ENCODE measurements at regions not wholly inside any gene's neighbourhood (a gene's known extent, or its start where the extent isn't known, plus 50 kb on each side); places are given as distances from the start of the nearest gene placed in this dataset.

- intact Hi-C loops (cut with DNase I), result no loop called here
- TF ChIP-seq CTCF (IDR thresholded peaks at IDR 0.05), result no peak
- 76 to 79% methylated on average over 3 of the region's 3 CpGs for WGBS, 2 donors
- DNase-seq, result no peak
- no peak overlapping the region for H3K4me3 ChIP-seq
- peaks cover 0 to 12% (median 0%) of the 10 kb centered on the region in 7 donors for H3K27me3 ChIP-seq
- H3K36me3 ChIP-seq, result no peaks in the 10 kb centered on the region
- no peak overlapping the region for H3K27ac ChIP-seq
- H3K9me3 ChIP-seq, result peaks cover 0 to 6% (median 0%) of the 10 kb centered on the region in 11 donors
- H3K4me1 ChIP-seq, result no peaks in the 10 kb centered on the region
- no peak for ATAC-seq
These were observed 67.2 kb upstream of the SATB2 start for GRCh38 chr2:199524689-199525574.

GRCh38 chr2:199509403-199509802, 51.7 kb upstream of the SATB2 start:
- H3K27me3 ChIP-seq, result peaks cover 0 to 25% (median 4%) of the 10 kb centered on the region in 7 donors
- no peaks in the 10 kb centered on the region for H3K4me1 ChIP-seq
- H3K4me3 ChIP-seq, result no peak overlapping the region
- no peak overlapping the region for H3K27ac ChIP-seq
- DNase-seq (no peak), ATAC-seq (no peak)
- 68 to 69% methylated on average over 1 of the region's 1 CpG for whole genome bisulfite sequencing, 2 donors
- H3K9me3 ChIP-seq, result no peaks in the 10 kb centered on the region
- intact Hi-C loops (cut with DNase I), result no loop called here
- H3K36me3 ChIP-seq, result no peaks in the 10 kb centered on the region
- no peak for TF ChIP-seq CTCF (IDR thresholded peaks at IDR 0.05)

Measured in heart right ventricle (tissue), 16 donors.